ENCODE measurements at regions not wholly inside any gene's neighbourhood (a gene's known extent, or its start where the extent isn't known, plus 50 kb on each side); places are given as distances from the start of the nearest gene placed in this dataset.

DNA sequence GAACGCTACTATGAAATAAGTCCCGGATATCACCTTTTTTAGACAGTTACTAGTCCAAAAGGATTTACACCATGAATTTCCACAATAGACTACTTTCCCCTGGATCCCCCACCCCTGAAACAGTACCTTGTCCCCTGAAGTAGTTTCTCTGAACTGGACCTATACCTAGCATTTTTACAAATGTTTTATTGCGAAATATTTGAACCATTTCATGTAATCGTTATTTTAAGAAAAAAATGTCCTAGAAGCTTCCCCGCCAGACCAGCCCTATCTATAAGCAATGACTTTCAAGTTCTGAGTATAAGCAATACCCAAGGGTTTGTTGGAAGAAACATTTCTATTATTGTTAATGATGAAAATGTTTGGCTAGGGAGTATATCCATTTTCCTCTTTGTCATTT lies 517.8 kb upstream of the IGFBP7 start:
- H3K4me3 ChIP-seq (ENCODE audit: low read depth, low read length), result no peak overlapping the region
- TF ChIP-seq, protein P1, sequence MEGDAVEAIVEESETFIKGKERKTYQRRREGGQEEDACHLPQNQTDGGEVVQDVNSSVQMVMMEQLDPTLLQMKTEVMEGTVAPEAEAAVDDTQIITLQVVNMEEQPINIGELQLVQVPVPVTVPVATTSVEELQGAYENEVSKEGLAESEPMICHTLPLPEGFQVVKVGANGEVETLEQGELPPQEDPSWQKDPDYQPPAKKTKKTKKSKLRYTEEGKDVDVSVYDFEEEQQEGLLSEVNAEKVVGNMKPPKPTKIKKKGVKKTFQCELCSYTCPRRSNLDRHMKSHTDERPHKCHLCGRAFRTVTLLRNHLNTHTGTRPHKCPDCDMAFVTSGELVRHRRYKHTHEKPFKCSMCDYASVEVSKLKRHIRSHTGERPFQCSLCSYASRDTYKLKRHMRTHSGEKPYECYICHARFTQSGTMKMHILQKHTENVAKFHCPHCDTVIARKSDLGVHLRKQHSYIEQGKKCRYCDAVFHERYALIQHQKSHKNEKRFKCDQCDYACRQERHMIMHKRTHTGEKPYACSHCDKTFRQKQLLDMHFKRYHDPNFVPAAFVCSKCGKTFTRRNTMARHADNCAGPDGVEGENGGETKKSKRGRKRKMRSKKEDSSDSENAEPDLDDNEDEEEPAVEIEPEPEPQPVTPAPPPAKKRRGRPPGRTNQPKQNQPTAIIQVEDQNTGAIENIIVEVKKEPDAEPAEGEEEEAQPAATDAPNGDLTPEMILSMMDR (IDR thresholded peaks at IDR 0.05; ENCODE audit: insufficient read depth, low read depth, low read length, missing control alignments), result no peak
- no peak for DNase-seq (ENCODE audit: low read depth)

DNA sequence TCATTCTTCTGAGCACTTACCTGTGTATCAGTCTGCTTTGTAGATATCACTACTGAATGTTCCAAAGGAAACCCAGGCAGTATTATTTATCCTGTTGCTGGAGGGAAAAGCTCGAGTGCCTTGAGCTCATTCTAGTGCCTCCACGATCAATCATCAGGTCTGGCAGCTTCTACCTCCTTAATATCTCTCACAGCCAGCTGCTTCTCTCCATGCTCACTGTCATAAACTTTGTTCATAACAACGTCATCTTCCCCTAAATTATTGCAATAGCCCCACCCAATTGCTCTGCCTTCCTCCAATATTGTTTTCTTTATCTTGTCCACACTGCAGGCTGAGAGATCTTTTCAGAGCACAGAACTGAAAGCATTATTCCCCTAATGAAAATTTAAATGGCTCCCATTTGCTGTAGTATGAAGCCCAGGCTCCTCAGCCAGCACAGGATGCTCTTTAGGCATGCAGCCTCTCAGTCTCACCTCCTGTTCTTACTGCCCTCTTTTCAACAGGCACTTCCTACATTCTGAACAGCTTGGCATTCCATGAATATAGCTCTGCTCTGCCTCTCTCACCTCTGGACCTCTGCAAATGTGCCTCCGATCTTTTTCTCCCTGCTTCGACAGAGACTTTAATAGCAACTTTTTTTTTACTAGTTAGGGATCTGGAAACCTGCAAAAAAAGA lies 504.2 kb upstream of the IGFBP7 start:
- no peak overlapping the region for H3K4me3 ChIP-seq (ENCODE audit: low read depth, low read length)
- no peak for DNase-seq (ENCODE audit: low read depth)
- TF ChIP-seq, protein P1 (IDR thresholded peaks at IDR 0.05; ENCODE audit: insufficient read depth, low read depth, low read length, missing control alignments), result no peak

DNA sequence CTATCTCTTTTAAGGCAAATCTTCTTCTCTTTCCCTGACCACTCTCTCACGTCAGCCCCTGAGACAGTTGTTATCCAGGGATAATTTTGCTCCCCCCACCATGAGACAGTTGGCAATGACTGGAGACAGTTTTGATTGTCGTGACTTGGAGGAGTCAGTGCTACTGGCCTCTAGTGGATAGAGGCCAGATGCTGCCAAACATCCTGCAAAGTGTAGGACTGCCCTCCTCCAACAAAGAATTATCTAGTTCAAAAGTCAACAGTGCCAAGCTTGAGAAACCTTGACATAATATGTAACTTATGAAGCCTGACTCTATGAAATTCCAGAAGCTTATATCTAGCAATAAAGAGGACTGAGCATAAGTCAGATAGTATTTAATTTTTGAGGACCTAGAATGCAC lies 502.1 kb upstream of the IGFBP7 start:
- TF ChIP-seq, protein P1 (IDR thresholded peaks at IDR 0.05; ENCODE audit: insufficient read depth, low read depth, low read length, missing control alignments), result no peak
- H3K4me3 ChIP-seq (ENCODE audit: low read depth, low read length), result no peak overlapping the region
- no peak for DNase-seq (ENCODE audit: low read depth)

DNA sequence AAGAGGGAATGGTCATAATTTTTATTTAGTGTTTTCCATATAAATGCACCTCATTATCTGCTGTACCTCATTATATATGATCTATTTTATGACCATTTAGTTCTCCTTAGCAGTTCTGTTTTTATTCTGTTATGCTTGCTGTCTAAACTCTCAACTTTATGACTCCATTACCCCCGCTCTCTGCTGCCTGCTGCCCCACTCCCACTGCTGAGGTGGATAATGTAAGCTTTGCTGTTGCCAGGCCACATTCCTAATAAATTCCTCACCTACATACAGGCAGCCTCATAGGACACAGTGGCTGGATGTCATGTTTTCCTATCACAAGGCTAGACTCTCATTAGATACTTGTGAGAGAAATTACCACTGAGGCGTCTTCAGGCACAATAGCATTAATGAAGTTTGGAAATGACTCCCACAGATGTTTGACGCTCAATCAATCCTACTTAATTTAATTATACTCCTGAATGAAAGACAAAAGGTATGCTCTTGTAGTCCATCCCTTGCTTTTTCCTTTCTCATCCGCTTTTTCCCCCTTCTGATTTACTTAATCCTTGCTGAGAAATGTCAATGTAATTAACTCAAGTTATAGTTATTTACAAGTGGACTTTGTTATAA lies 497.5 kb upstream of the IGFBP7 start:
- no peak overlapping the region for H3K4me3 ChIP-seq (ENCODE audit: low read depth, low read length)
- TF ChIP-seq, protein P1 (IDR thresholded peaks at IDR 0.05; ENCODE audit: insufficient read depth, low read depth, low read length, missing control alignments), result no peak
- DNase-seq (ENCODE audit: low read depth), result no peak

DNA sequence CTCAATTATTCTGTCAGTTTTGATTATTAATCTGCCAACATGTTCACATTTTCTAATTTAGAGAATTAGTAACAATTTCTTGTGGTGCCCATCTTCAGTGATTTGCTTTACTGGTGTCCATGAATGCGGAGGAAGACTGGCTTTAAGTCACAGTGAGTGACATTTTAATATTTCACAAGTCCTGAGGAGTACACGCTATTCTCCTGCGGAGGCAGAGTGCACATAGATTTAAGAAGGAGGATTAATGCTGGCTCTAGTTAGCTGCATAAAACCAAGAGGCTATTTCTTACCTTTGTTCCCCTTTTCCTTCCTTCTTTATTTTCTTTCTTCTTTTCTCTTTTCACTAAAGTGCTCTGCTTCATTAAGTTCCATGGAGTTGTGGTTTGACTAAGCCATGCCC lies 495.2 kb upstream of the IGFBP7 start:
- no peak overlapping the region for H3K4me3 ChIP-seq (ENCODE audit: low read depth, low read length)
- TF ChIP-seq, protein P1 (IDR thresholded peaks at IDR 0.05; ENCODE audit: insufficient read depth, low read depth, low read length, missing control alignments), result no peak
- DNase-seq (ENCODE audit: low read depth), result no peak

DNA sequence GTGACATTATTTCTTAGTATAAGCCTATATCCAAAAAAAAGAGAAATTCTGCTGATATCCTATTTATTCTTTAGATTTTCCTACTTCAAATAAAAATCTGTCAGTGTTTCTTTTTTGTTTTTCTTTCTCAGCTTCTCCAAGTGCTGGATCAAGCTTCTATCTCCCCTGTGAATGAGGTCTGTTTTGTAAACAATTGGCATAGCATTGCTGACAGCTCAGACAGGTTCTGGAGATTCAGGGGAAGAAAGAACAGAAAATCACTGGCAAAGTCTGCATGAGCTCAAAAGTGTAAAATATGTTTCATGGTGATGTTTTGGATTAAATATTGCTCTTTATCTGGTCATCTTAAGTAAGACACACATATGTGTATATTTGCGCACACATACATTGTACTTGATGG lies 492.0 kb upstream of the IGFBP7 start:
- TF ChIP-seq, protein P1 (IDR thresholded peaks at IDR 0.05; ENCODE audit: insufficient read depth, low read depth, low read length, missing control alignments), result no peak
- no peak overlapping the region for H3K4me3 ChIP-seq (ENCODE audit: low read depth, low read length)
- DNase-seq (ENCODE audit: low read depth), result no peak

DNA sequence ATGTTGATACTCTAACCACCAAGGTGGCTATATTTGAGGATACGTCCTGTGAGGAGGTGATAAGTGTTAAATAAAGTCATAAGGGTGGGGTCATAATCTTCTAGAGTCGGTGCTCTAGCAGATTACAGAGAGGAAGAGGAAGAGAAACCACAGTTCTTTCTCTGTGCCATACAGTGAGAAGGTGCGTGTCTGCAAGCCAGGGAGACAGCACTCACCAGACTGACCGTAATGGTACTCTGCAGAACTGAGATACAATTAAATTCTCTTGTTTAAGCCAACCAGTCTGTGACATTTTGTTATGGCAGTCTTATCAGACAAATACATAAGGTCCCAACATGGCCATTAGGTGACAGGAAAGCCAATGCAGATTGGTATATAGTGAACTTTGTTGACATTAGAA lies 480.9 kb upstream of the IGFBP7 start:
- H3K4me3 ChIP-seq (ENCODE audit: low read depth, low read length), result no peak overlapping the region
- no peak for DNase-seq (ENCODE audit: low read depth)
- TF ChIP-seq, protein P1 (IDR thresholded peaks at IDR 0.05; ENCODE audit: insufficient read depth, low read depth, low read length, missing control alignments), result no peak

Data from GM12865 (cell line).